ENCODE measurements at regions not wholly inside any gene's neighbourhood (a gene's known extent, or its start where the extent isn't known, plus 50 kb on each side); places are given as distances from the start of the nearest gene placed in this dataset.

GRCh38 chr4:95674521-95674981, 125.8 kb upstream of the UNC5C start:
- peak; percentile 16 to 21 (median 20) for DNase-seq (ENCODE audit: low read depth in 4 of 4, low spot score in 3 of 4)

- no peak for DNase-seq (ENCODE audit: low read depth in 4 of 4, low spot score in 3 of 4)
These were observed 124.0 kb upstream of the UNC5C start for GRCh38 chr4:95672811-95673210.

GRCh38 chr4:95660719-95661118, 111.9 kb upstream of the UNC5C start:
- no peak for DNase-seq (ENCODE audit: low read depth in 4 of 4, low spot score in 3 of 4)

GRCh38 chr4:95651891-95652290, 103.1 kb upstream of the UNC5C start:
- no peak for DNase-seq (ENCODE audit: low read depth in 4 of 4, low spot score in 3 of 4)

- DNase-seq (ENCODE audit: low read depth in 4 of 4, low spot score in 3 of 4), result no peak
These were observed 95.6 kb upstream of the UNC5C start for GRCh38 chr4:95644417-95644816.

GRCh38 chr4:95643627-95644026, 94.9 kb upstream of the UNC5C start:
- DNase-seq (ENCODE audit: low read depth in 4 of 4, low spot score in 3 of 4), result no peak

GRCh38 chr4:95641571-95641970, 92.8 kb upstream of the UNC5C start:
- DNase-seq (ENCODE audit: low read depth in 4 of 4, low spot score in 3 of 4), result no peak

GRCh38 chr4:95640311-95640710, 91.5 kb upstream of the UNC5C start:
- no peak for DNase-seq (ENCODE audit: low read depth in 4 of 4, low spot score in 3 of 4)

- DNase-seq (ENCODE audit: low read depth in 4 of 4, low spot score in 3 of 4), result no peak
These were observed 90.2 kb upstream of the UNC5C start for GRCh38 chr4:95638920-95639501.

- peak in 1 of 4 donors; percentile 2 for DNase-seq (ENCODE audit: low read depth in 4 of 4, low spot score in 3 of 4)
These were observed 88.3 kb upstream of the UNC5C start for GRCh38 chr4:95637043-95637600.

- no peak for DNase-seq (ENCODE audit: low read depth in 4 of 4, low spot score in 3 of 4)
These were observed 87.3 kb upstream of the UNC5C start for GRCh38 chr4:95636061-95636460.

- no peak for DNase-seq (ENCODE audit: low read depth in 4 of 4, low spot score in 3 of 4)
These were observed 78.9 kb upstream of the UNC5C start for GRCh38 chr4:95627709-95628108.

GRCh38 chr4:95627024-95627605, 78.3 kb upstream of the UNC5C start:
- no peak for DNase-seq (ENCODE audit: low read depth in 4 of 4, low spot score in 3 of 4)

GRCh38 chr4:95625020-95625419, 76.2 kb upstream of the UNC5C start:
- DNase-seq (ENCODE audit: low read depth in 4 of 4, low spot score in 3 of 4), result no peak

GRCh38 chr4:95619525-95620443, 71.0 kb upstream of the UNC5C start:
- DNase-seq (ENCODE audit: low read depth in 4 of 4, low spot score in 3 of 4), result no peak

- no peak for DNase-seq (ENCODE audit: low read depth in 4 of 4, low spot score in 3 of 4)
These were observed 66.0 kb upstream of the UNC5C start for GRCh38 chr4:95614684-95615205.

GRCh38 chr4:95610061-95610569, 61.3 kb upstream of the UNC5C start:
- DNase-seq (ENCODE audit: low read depth in 4 of 4, low spot score in 3 of 4), result no peak

GRCh38 chr4:95606739-95607138, 58.0 kb upstream of the UNC5C start:
- DNase-seq (ENCODE audit: low read depth in 4 of 4, low spot score in 3 of 4), result no peak

GRCh38 chr4:95603393-95603792, 54.6 kb upstream of the UNC5C start:
- no peak for DNase-seq (ENCODE audit: low read depth in 4 of 4, low spot score in 3 of 4)

- no peak for DNase-seq (ENCODE audit: low read depth in 4 of 4, low spot score in 3 of 4)
These were observed 54.1 kb upstream of the UNC5C start for GRCh38 chr4:95602872-95603271.

- no peak for DNase-seq (ENCODE audit: low read depth in 4 of 4, low spot score in 3 of 4)
These were observed 52.6 kb upstream of the UNC5C start for GRCh38 chr4:95601356-95601755.

Measured in left renal pelvis (tissue), 4 donors.